Progenitor cell of endocrine pancreas (in vitro differentiated cells): ENCODE measurements at regions not wholly inside any gene's neighbourhood (a gene's known extent, or its start where the extent isn't known, plus 50 kb on each side); places are given as distances from the start of the nearest gene placed in this dataset.
"Not testable (repeated sequence)": the region's sequence is repeated elsewhere in the genome, so short reads cannot be mapped to it uniquely, and the experiment has no call there.

Source experiments
- DNase-seq: peaks from one replicate; pipeline ENCODE4 v3.0.0; 2021; ENCODE audit warnings: low spot score; ENCODE audit not compliant: unreplicated experiment
- H3K27ac Mint-ChIP-seq: 2 replicates; pipeline ENCODE4 v1.8.0; 2021; ENCODE audit warnings: mild to moderate bottlenecking, moderate library complexity, mixed read lengths
- H3K27me3 Mint-ChIP-seq: 2 replicates; pipeline ENCODE4 v1.8.0; 2021; ENCODE audit warnings: mixed read lengths
- H3K36me3 Mint-ChIP-seq: 2 replicates; pipeline ENCODE4 v1.8.0; 2022; ENCODE audit warnings: mixed read lengths; ENCODE audit not compliant: insufficient read depth
- H3K4me1 Mint-ChIP-seq: 2 replicates; pipeline ENCODE4 v1.8.0; 2021; ENCODE audit warnings: low read depth, mixed read lengths
- H3K4me3 Mint-ChIP-seq: 2 replicates; pipeline ENCODE4 v1.8.0; 2021; ENCODE audit warnings: low read depth, mild to moderate bottlenecking, moderate library complexity, mixed read lengths
- H3K9me3 Mint-ChIP-seq: 2 replicates; pipeline ENCODE4 v1.8.0; 2021; ENCODE audit warnings: low read depth, mixed read lengths
- TF ChIP-seq, protein P1 (sequence below): fragments of 200-600 bp; sonication (generic); IDR thresholded peaks from one replicate; pipeline ENCODE4 v1.5.0; 2021; ENCODE audit warnings: antibody characterized with exemption, mild to moderate bottlenecking; ENCODE audit not compliant: unreplicated experiment

DNA sequence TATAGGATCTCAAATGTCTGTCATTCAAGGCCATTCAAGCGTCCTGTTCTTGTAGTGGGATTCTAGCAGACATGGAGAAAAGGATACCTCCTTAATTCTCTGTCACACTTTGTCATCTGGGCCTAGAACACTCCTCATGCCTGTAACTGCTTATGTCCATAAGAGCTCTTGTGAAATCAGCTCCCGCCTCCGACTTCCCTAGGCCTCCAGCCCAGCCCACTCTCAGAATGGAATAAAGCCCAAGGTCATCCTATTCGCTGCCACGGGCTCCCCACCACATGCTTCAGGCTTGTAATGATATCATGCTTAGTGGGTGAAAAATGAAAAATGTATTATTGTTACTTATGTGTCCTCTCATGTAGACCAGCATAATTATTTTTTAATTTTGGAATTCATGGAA lies 632.5 kb downstream of the ISL1 start:
- Mint-ChIP-seq H3K4me1 (peaks cover 3% of the 10 kb centered on the region), H3K9me3 (no peaks in the 10 kb centered on the region), H3K36me3 (no peaks in the 10 kb centered on the region), H3K27ac (no peak overlapping the region), H3K27me3 (no peaks in the 10 kb centered on the region), H3K4me3 (no peak overlapping the region)
- DNase-seq = no peak
- TF ChIP-seq, protein P1, sequence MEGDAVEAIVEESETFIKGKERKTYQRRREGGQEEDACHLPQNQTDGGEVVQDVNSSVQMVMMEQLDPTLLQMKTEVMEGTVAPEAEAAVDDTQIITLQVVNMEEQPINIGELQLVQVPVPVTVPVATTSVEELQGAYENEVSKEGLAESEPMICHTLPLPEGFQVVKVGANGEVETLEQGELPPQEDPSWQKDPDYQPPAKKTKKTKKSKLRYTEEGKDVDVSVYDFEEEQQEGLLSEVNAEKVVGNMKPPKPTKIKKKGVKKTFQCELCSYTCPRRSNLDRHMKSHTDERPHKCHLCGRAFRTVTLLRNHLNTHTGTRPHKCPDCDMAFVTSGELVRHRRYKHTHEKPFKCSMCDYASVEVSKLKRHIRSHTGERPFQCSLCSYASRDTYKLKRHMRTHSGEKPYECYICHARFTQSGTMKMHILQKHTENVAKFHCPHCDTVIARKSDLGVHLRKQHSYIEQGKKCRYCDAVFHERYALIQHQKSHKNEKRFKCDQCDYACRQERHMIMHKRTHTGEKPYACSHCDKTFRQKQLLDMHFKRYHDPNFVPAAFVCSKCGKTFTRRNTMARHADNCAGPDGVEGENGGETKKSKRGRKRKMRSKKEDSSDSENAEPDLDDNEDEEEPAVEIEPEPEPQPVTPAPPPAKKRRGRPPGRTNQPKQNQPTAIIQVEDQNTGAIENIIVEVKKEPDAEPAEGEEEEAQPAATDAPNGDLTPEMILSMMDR = no peak

DNA sequence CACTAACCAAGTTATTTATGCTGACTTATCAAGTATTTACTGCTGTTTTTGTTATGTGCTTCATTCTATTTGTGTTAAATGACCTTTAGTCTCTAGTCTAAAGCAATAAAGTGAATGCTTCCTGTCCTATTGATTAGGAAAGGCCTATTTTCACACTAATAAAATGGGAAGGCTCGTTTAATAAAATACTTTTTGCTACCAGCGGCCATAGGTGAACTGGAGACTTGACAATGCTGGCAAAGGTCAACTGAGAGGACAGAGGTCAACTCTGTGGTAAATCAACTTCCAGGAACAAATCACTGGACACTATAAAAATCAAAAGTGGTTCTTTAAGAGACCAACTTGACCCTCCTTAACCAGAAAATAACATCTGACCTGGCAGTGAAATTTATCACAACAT lies 634.3 kb downstream of the ISL1 start:
- DNase-seq = no peak
- peaks cover 3% of the 10 kb centered on the region for H3K4me1 Mint-ChIP-seq
- H3K9me3 Mint-ChIP-seq = no peaks in the 10 kb centered on the region
- TF ChIP-seq, protein P1 = no peak
- no peaks in the 10 kb centered on the region for H3K36me3 Mint-ChIP-seq
- H3K27ac Mint-ChIP-seq = no peak overlapping the region
- no peak overlapping the region for H3K4me3 Mint-ChIP-seq
- no peaks in the 10 kb centered on the region for H3K27me3 Mint-ChIP-seq

DNA sequence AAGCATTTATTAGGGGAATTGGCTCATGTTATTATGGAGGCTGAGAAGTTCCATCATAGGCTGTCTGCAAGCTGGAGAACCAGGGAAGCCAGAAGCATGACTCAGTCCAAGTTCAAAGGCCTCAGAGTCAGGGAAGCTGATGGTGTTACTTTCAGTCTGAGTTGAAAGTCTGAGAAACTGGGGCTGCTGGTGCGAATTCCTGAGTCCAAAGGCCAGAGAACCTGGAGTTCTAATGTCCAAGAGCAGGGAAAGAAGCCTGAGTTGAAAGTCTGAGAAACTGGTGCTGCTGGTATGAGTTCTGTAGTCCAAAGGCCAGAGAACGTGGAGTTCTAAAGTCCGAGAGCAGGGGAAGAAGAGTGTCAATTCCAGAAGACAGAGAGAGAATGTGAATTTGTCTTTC lies 641.1 kb downstream of the ISL1 start:
- Mint-ChIP-seq H3K27me3 (no peaks in the 10 kb centered on the region), H3K9me3 (peaks cover 8% of the 10 kb centered on the region), H3K36me3 (no peaks in the 10 kb centered on the region), H3K4me3 (no peak overlapping the region), H3K4me1 (no peaks in the 10 kb centered on the region), H3K27ac (no peak overlapping the region)
- TF ChIP-seq, protein P1 = no peak
- no peak for DNase-seq

DNA sequence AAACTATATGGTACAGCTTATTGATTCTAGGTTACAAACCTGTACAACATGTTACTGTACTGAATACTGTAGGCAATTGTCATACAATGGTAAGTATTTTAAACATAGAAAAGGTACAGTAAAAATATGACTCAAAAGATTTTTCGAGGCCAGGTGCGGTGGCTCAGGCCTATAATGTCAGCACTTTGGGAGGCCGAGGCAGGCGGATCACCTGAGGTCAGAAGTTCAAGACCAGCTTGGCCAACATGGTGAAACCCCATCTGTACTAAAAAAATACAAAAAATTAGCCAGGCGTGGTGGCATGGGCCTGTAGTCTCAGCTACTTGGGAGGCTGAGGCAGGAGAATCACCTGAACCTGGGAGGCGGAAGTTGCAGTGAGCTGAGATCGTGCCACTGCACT lies 646.6 kb downstream of the ISL1 start:
- H3K4me3 Mint-ChIP-seq, H3K36me3 Mint-ChIP-seq, H3K27ac Mint-ChIP-seq, H3K9me3 Mint-ChIP-seq, DNase-seq, H3K27me3 Mint-ChIP-seq, H3K4me1 Mint-ChIP-seq: not testable (repeated sequence)

DNA sequence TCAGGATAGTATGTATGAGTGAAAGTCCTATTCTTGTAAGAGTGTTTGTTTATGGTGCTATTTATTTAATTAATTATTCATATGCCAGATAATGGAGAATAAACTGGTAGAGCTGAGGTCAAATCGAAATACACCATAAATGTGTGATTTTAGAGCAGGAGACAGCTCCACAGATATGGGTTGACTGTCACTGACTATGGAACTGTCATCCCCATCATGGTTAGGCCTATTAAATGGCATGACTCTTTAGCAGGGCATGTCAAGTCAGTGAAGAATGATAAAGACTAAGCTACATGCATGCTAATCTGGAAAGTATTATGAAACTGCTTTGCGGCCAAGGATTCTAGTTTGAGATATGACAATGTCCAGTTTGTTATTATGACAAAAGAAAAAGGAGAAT lies 658.6 kb downstream of the ISL1 start:
- no peak for DNase-seq
- TF ChIP-seq, protein P1 = no peak
- H3K27ac Mint-ChIP-seq = no peak overlapping the region
- no peaks in the 10 kb centered on the region for H3K9me3 Mint-ChIP-seq
- no peaks in the 10 kb centered on the region for H3K27me3 Mint-ChIP-seq
- no peak overlapping the region for H3K4me3 Mint-ChIP-seq
- H3K4me1 Mint-ChIP-seq = peaks cover 25% of the 10 kb centered on the region
- H3K36me3 Mint-ChIP-seq = no peaks in the 10 kb centered on the region

DNA sequence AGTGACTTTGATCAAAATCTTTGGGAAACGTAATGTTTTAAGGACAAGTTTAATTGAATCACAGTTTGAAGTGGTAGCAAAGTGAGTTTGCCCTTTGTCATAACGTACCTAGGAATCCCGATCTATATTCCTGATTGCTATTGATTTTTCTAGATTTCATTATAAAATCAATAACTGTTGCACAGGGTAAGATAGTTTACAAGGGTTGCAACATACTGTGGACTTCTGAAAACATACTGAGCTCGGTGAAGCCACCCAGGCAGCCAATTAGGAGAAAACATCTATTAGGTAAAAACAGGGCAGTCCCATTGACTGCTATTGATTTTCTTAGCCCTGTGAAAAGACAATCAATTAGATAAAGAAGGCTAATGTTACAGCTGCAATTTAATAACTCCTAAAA lies 659.9 kb downstream of the ISL1 start:
- Mint-ChIP-seq H3K4me1 (peaks cover 25% of the 10 kb centered on the region), H3K27me3 (no peaks in the 10 kb centered on the region)

More for the DNA sequence above, 659.9 kb downstream of the ISL1 start:
- Mint-ChIP-seq H3K27ac (no peak overlapping the region), H3K4me3 (no peak overlapping the region), H3K36me3 (no peaks in the 10 kb centered on the region), H3K9me3 (no peaks in the 10 kb centered on the region)
- TF ChIP-seq, protein P1 = no peak
- no peak for DNase-seq
